ENCODE measurements at regions not wholly inside any gene's neighbourhood (a gene's known extent, or its start where the extent isn't known, plus 50 kb on each side); places are given as distances from the start of the nearest gene placed in this dataset.

GRCh38 chr2:16173893-16174692 lies 233.7 kb downstream of the MYCN start:
- Histone ChIP-seq H3K9me3 (no peaks in the 10 kb centered on the region), H3K4me1 (no peaks in the 10 kb centered on the region), H3K27ac (no peak overlapping the region), H3K27me3 (no peaks in the 10 kb centered on the region), H3K4me3 (no peak overlapping the region), H3K36me3 (no peaks in the 10 kb centered on the region)
- TF ChIP-seq POLR2AphosphoS5 (IDR thresholded peaks at IDR 0.05; ENCODE audit: insufficient read depth in 1 of 2, low read depth in 1 of 2): no peak
- TF ChIP-seq CTCF (IDR thresholded peaks at IDR 0.05): no peak
- TF ChIP-seq POLR2A (IDR thresholded peaks at IDR 0.05): no peak
- no peak for DNase-seq (ENCODE audit: extremely low spot score in 2 of 2)
- intact Hi-C loops (cut with DNase I): no loop called here

- TF ChIP-seq CTCF (IDR thresholded peaks at IDR 0.05) (no peak), POLR2A (IDR thresholded peaks at IDR 0.05) (no peak), POLR2AphosphoS5 (IDR thresholded peaks at IDR 0.05; ENCODE audit: insufficient read depth in 1 of 2, low read depth in 1 of 2) (no peak)
- Histone ChIP-seq H3K4me3 (no peak overlapping the region), H3K4me1 (no peaks in the 10 kb centered on the region), H3K27me3 (no peaks in the 10 kb centered on the region), H3K27ac (no peak overlapping the region), H3K36me3 (no peaks in the 10 kb centered on the region), H3K9me3 (no peaks in the 10 kb centered on the region)
- intact Hi-C loops (cut with DNase I): no loop called here
- no peak for DNase-seq (ENCODE audit: extremely low spot score in 2 of 2)
These were observed 232.2 kb downstream of the MYCN start for GRCh38 chr2:16172324-16173175.

GRCh38 chr2:16171425-16171920 lies 231.1 kb downstream of the MYCN start:
- intact Hi-C loops (cut with DNase I): no loop called here
- DNase-seq (ENCODE audit: extremely low spot score in 2 of 2): no peak
- Histone ChIP-seq H3K9me3 (no peaks in the 10 kb centered on the region), H3K4me3 (no peak overlapping the region), H3K27me3 (no peaks in the 10 kb centered on the region), H3K4me1 (no peaks in the 10 kb centered on the region), H3K27ac (no peak overlapping the region), H3K36me3 (no peaks in the 10 kb centered on the region)
- TF ChIP-seq POLR2AphosphoS5 (IDR thresholded peaks at IDR 0.05; ENCODE audit: insufficient read depth in 1 of 2, low read depth in 1 of 2): no peak
- no peak for TF ChIP-seq CTCF (IDR thresholded peaks at IDR 0.05)
- TF ChIP-seq POLR2A (IDR thresholded peaks at IDR 0.05): no peak

GRCh38 chr2:16170675-16171424 lies 230.5 kb downstream of the MYCN start:
- H3K4me3 ChIP-seq: no peak overlapping the region
- H3K4me1 ChIP-seq: no peaks in the 10 kb centered on the region
- H3K36me3 ChIP-seq: no peaks in the 10 kb centered on the region
- intact Hi-C loops (cut with DNase I): no loop called here
- H3K9me3 ChIP-seq: no peaks in the 10 kb centered on the region
- no peaks in the 10 kb centered on the region for H3K27me3 ChIP-seq
- no peak overlapping the region for H3K27ac ChIP-seq
- TF ChIP-seq POLR2A (IDR thresholded peaks at IDR 0.05) (no peak), CTCF (IDR thresholded peaks at IDR 0.05) (no peak), POLR2AphosphoS5 (IDR thresholded peaks at IDR 0.05; ENCODE audit: insufficient read depth in 1 of 2, low read depth in 1 of 2) (no peak)
- DNase-seq (ENCODE audit: extremely low spot score in 2 of 2): peak; percentile 69 to 74
